DND-41 (cell line): ENCODE measurements at regions not wholly inside any gene's neighbourhood (a gene's known extent, or its start where the extent isn't known, plus 50 kb on each side); places are given as distances from the start of the nearest gene placed in this dataset.

Experiments
- ATAC-seq: fragments of 200-7000 bp; cut with Tn5 transposase; 3 replicates; pipeline ENCODE4 v1.9.1; 2021; ENCODE audit warnings: low read depth; ENCODE audit not compliant: insufficient read depth
- DNase-seq: peaks from one replicate; pipeline ENCODE4 v3.0.0-alpha.2; 2020
- H2AFZ ChIP-seq: 2 replicates; pipeline ENCODE4 v1.6.0; 2012; ENCODE audit warnings: low read depth, low read length
- H3K27ac ChIP-seq: 2 replicates; pipeline ENCODE4 v1.5.1; 2012; ENCODE audit warnings: low read length, inconsistent platforms
- H3K27me3 ChIP-seq: fragments of 200-600 bp; sonication (generic); 2 replicates; pipeline ENCODE4 v1.6.0; 2012; ENCODE audit warnings: low read length, mild to moderate bottlenecking, inconsistent platforms; ENCODE audit not compliant: insufficient read depth, poor library complexity
- H3K36me3 ChIP-seq: 2 replicates; pipeline ENCODE4 v1.5.1; 2012; ENCODE audit warnings: low read length, inconsistent platforms; ENCODE audit not compliant: insufficient read depth
- H3K4me1 ChIP-seq: 2 replicates; pipeline ENCODE4 v1.5.1; 2012; ENCODE audit warnings: mild to moderate bottlenecking, low read length; ENCODE audit not compliant: insufficient read depth
- H3K4me2 ChIP-seq: 2 replicates; pipeline ENCODE4 v1.6.0; 2012; ENCODE audit warnings: mild to moderate bottlenecking, moderate library complexity, low read length, inconsistent platforms; ENCODE audit not compliant: insufficient read depth
- H3K4me3 ChIP-seq, 2 experiments: fragments of 200-600 bp in 1 of 2; shearing (Covaris generic) in 1 of 2; 2 replicates each; pipeline ENCODE4 v1.5.1; 2012 to 2016; ENCODE audit warnings: inconsistent platforms in 2 of 2, low read length in 2 of 2, mild to moderate bottlenecking in 2 of 2, low read depth in 1 of 2, moderate library complexity in 1 of 2
- H3K79me2 ChIP-seq: 2 replicates; pipeline ENCODE4 v1.6.0; 2012; ENCODE audit warnings: low read length, inconsistent platforms; ENCODE audit not compliant: insufficient read depth
- H3K9ac ChIP-seq: 2 replicates; pipeline ENCODE4 v1.6.0; 2012; ENCODE audit warnings: low read depth, mild to moderate bottlenecking, inconsistent platforms, low read length, moderate library complexity
- H3K9me3 ChIP-seq: 2 replicates; pipeline ENCODE4 v1.5.1; 2012; ENCODE audit warnings: low read length, moderate library complexity, mild to moderate bottlenecking, inconsistent platforms; ENCODE audit not compliant: insufficient read depth, severe bottlenecking
- H4K20me1 ChIP-seq: 2 replicates; pipeline ENCODE4 v1.6.0; 2012; ENCODE audit warnings: low read length; ENCODE audit not compliant: insufficient read depth
- CTCF ChIP-seq: IDR thresholded peaks from 2 replicates; pipeline ENCODE4 v1.5.1; 2012; ENCODE audit warnings: borderline replicate concordance, low read length, moderate library complexity, mild to moderate bottlenecking; ENCODE audit not compliant: poor library complexity, severe bottlenecking; ENCODE audit errors: extremely low read depth
- EZH2 ChIP-seq: IDR thresholded peaks from 3 replicates; pipeline ENCODE4 v1.6.1; 2012; ENCODE audit warnings: borderline replicate concordance, low read depth, mild to moderate bottlenecking, moderate library complexity, low read length, inconsistent platforms; ENCODE audit not compliant: severe bottlenecking

DNA sequence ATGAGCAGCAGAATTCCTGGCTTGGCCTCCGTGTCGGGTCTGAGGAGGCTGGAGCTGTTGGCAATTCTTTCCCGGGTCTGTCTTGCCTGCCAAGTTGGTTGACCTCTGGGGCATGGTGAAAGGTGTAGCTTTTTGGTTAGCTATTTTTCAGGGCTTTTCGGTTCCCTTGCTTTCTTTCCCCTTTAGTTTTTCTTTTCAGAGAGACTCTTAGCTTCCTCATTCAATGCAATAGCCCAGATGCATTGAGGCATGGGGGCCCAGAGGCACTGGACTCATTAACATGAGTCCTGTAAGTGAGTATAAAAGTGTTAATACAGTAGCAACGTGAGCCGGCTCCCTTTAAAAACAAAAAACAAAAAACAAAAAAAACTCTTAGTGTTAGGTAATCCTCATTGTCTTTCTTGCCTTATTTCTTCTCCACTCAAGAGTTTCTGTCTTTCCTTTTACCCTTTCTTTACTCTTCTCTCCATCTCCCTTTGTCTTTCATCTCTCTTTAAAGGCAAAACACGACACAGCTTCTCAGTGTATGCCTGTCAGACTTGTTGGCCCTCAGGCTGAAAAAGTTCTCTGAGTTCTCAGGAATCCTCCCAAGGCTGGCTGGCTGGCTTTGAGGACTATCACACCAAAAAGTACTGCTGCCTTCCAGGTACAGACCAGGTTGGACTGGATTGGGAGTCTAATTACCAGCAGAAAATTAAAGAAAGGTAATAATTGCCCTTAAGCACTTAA, 289.9 kb upstream of the TUT7 start:
- H3K27ac ChIP-seq = no peak overlapping the region
- no peaks in the 10 kb centered on the region for H3K9me3 ChIP-seq
- H4K20me1 ChIP-seq = no peaks in the 10 kb centered on the region
- no peaks in the 10 kb centered on the region for H3K36me3 ChIP-seq
- H3K79me2 ChIP-seq = no peaks in the 10 kb centered on the region
- H3K4me3 ChIP-seq = no peak overlapping the region
- no peak for DNase-seq
- ATAC-seq = no peak
- no peaks in the 10 kb centered on the region for H3K4me1 ChIP-seq
- H3K27me3 ChIP-seq = no peaks in the 10 kb centered on the region
- no peak overlapping the region for H3K9ac ChIP-seq
- no peak overlapping the region for H3K4me2 ChIP-seq
- TF ChIP-seq CTCF = no peak
- TF ChIP-seq EZH2 = no peak
- no peak overlapping the region for H2AFZ ChIP-seq

GRCh38 chr9:86642721-86643120, 288.5 kb upstream of the TUT7 start:
- no peaks in the 10 kb centered on the region for H3K27me3 ChIP-seq
- H3K27ac ChIP-seq = no peak overlapping the region

DNA sequence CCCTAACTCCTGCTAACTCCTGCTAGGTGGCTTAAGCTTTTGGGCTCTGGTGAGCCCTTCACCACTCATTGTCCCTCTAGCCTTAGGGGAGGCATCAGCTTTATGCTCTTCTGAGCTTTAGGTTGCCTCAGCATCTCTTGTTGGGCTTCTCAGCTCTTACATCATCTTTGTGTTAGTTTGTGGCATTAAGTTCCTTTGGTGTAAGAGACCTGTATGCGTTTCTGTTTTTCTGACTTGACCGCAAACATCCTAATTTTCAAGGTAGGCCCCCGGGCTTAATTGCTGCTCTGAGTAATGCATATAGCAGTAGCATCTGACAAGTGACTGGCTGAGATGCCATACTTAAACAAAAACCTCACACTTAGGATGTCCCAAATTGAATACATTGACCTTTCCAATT, 287.8 kb upstream of the TUT7 start:
- Histone ChIP-seq H3K27ac (no peak overlapping the region), H3K4me1 (no peaks in the 10 kb centered on the region), H3K27me3 (no peaks in the 10 kb centered on the region), H3K79me2 (no peaks in the 10 kb centered on the region), H4K20me1 (no peaks in the 10 kb centered on the region), H3K9me3 (no peaks in the 10 kb centered on the region), H3K4me3 (no peak overlapping the region), H3K9ac (no peak overlapping the region), H2AFZ (no peak overlapping the region), H3K36me3 (no peaks in the 10 kb centered on the region), H3K4me2 (no peak overlapping the region)
- TF ChIP-seq CTCF = no peak
- TF ChIP-seq EZH2 = no peak
- ATAC-seq (0 out of 3 replicates have a peak, but pooled peaks have one; percentile 22), DNase-seq (no peak)

More at GRCh38 chr9:86642721-86643120, 288.5 kb upstream of the TUT7 start:
- Histone ChIP-seq H3K4me3 (no peak overlapping the region), H3K4me2 (no peak overlapping the region), H3K9me3 (no peaks in the 10 kb centered on the region), H3K79me2 (no peaks in the 10 kb centered on the region), H4K20me1 (no peaks in the 10 kb centered on the region), H3K36me3 (no peaks in the 10 kb centered on the region), H3K9ac (no peak overlapping the region), H3K4me1 (no peaks in the 10 kb centered on the region), H2AFZ (no peak overlapping the region)
- DNase-seq = no peak
- TF ChIP-seq EZH2 (no peak), CTCF (no peak)
- no peak for ATAC-seq
